ENCODE measurements at regions not wholly inside any gene's neighbourhood (a gene's known extent, or its start where the extent isn't known, plus 50 kb on each side); places are given as distances from the start of the nearest gene placed in this dataset.
"Not testable (repeated sequence)": the region's sequence is repeated elsewhere in the genome, so short reads cannot be mapped to it uniquely, and the experiment has no call there.

DNA sequence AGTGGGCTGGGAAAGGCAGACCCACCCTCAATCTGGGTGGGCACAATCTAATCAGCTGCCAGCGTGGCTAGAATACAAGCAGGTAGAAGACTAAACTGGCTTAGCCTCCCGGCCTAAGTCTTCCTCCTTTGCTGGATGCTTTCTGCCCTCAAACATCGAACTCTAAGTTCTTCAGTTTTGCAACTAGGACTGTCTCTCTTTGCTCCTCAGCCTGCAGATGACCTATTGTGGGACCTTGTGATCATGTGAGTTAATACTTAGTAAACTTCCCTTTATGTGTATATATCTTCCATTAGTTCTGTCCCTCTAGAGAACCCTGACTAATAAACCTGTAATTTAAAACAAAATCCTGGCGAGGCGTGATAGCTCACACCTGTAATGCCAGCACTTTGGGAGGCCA is 51.8 kb upstream of the SLC39A8 start:
- DNase-seq (ENCODE audit: low spot score): not testable (repeated sequence)

GRCh38 chr4:102399021-102399420 is 53.7 kb upstream of the SLC39A8 start:
- no peak for DNase-seq (ENCODE audit: low spot score)

DNA sequence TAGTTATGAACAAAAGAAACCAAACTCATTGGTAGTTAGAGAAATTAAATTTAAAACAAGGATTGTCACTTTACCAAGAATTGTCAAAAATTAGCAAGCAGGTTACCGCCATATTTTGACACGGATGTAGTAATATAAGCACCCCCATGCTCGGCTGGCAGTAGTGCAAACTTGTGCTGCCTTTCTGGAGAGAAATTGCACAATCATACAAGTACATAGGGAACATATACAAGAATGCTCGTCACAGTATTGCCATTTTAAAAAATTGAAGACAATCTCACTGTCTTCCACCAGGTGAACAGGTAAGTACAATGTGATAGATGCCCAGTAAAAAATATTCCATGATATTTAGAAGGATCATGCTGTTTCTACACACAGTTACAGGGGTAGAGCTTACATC is 55.6 kb upstream of the SLC39A8 start:
- no peak for DNase-seq (ENCODE audit: low spot score)

- DNase-seq (ENCODE audit: low spot score): no peak
Measured at GRCh38 chr4:102402223-102402622, 56.9 kb upstream of the SLC39A8 start.

- no peak for DNase-seq (ENCODE audit: low spot score)
Measured at GRCh38 chr4:102403116-102403515, 57.8 kb upstream of the SLC39A8 start.

DNA sequence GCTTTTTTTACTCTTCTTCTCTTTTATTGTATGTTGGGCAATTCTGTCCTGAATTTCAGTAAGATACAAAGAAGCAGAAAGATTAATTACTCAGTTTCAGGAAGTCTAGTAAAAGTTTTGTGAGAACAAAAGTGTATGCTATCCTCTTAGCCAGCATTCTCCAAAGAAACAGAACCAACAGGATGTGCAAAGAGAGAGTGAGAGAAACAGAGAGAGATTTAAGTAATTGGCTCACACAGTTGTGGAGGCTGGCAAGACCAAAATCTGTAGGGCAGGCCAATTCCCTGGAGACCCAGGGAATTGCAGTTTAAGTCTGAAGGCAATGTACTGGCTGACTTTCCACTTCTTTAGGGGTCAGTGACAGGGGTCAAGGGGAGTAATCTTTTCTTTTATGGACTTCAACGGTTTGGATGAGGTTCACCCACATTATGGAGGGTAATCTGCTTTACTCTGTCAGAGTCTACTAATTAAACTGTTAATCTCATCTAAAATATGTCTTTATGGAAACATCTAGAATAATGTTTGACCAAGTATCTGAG is 59.2 kb upstream of the SLC39A8 start:
- no peak for DNase-seq (ENCODE audit: low spot score)

- DNase-seq (ENCODE audit: low spot score): peak; percentile 24
Measured at GRCh38 chr4:102405821-102406401, 60.6 kb upstream of the SLC39A8 start.

DNA sequence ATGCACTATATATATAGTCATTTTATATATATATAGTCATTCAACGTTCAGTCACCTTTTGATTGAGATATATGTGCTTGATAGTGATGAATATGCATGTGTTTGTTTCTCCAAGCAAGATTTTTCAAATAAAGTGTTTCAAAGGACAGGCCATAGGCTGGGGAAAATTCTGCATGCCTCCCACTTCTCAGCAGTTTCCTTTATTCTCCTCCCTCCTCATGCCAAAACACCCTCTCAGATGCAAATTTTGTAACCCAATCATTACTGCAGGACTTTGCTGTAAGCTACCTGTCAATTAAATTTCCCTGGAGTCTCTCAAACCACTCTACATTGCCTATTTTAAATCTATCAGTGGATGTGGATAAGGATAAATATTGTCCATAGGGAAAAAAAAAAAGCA is 65.6 kb upstream of the SLC39A8 start:
- not testable (repeated sequence) for DNase-seq (ENCODE audit: low spot score)

- no peak for DNase-seq (ENCODE audit: low spot score)
Measured at GRCh38 chr4:102411408-102411807, 66.1 kb upstream of the SLC39A8 start.

DNA sequence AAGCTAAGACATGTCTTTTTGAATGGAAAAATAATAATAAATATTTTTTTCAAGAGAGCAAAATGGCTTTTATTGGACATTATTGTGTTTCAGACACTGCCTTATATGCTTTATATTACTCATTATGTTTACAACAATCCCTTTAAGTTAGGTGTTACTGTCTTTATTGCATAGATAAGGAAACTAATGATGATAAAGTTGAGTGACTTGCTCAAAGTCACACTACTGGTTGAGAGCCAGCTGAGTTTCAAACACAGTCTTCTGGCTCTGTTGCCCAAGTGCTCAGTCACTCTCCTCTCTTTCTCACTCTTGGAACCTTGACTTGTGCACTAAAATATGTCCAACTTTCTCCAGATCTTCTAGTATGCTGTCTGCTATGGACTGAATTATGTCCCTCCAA is 71.5 kb upstream of the SLC39A8 start:
- DNase-seq (ENCODE audit: low spot score): no peak

GRCh38 chr4:102420563-102421398 is 75.5 kb upstream of the SLC39A8 start:
- peak; percentile 35 for DNase-seq (ENCODE audit: low spot score)

GRCh38 chr4:102422843-102423242 is 77.6 kb upstream of the SLC39A8 start:
- no peak for DNase-seq (ENCODE audit: low spot score)

DNA sequence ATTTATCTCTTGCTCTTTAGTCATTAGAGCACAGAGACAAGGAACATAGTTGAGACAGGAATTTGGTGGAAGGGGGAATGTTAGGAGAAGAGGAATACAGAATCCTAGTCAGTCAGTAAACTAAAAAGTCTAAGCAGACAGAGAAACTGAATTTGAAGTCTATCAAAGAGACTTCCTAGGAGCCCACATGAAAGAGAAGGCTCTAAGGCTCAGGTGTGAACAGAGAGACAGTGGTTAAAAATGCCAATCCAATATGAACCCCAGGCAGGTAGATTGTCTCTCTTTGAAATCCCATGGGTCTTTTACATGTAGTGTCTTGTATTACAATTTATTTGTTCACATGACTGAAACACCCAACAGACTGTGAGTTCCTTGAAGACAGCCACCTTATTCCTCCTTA is 77.8 kb upstream of the NFKB1 start:
- no peak for DNase-seq (ENCODE audit: low spot score)

- no peak for DNase-seq (ENCODE audit: low spot score)
Measured at GRCh38 chr4:102427371-102427998, 73.7 kb upstream of the NFKB1 start.

DNA sequence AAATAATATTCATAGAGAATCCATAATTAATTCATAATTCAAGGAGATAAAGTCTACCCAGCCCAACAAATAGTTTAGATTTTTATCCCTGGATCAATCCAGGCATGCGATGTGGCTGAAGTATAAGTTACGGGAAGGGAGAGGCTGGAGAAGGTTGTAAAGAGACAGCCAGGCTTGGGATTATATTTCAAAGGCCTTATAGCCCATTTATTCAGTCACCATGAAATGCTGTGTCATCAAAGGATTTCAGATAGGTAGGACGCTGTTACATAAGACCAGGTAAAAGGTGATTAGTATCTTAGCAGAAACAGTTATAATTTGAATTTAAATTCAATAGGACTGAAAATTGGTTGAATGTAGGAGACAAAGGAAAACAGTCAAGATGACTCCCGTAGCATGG is 73.0 kb upstream of the NFKB1 start:
- no peak for DNase-seq (ENCODE audit: low spot score)

- DNase-seq (ENCODE audit: low spot score): peak; percentile 95
Measured at GRCh38 chr4:102429553-102429952, 71.6 kb upstream of the NFKB1 start.

- peak; percentile 28 for DNase-seq (ENCODE audit: low spot score)
Measured at GRCh38 chr4:102430461-102430910, 70.7 kb upstream of the NFKB1 start.

- no peak for DNase-seq (ENCODE audit: low spot score)
Measured at GRCh38 chr4:102431608-102431961, 69.6 kb upstream of the NFKB1 start.

DNA sequence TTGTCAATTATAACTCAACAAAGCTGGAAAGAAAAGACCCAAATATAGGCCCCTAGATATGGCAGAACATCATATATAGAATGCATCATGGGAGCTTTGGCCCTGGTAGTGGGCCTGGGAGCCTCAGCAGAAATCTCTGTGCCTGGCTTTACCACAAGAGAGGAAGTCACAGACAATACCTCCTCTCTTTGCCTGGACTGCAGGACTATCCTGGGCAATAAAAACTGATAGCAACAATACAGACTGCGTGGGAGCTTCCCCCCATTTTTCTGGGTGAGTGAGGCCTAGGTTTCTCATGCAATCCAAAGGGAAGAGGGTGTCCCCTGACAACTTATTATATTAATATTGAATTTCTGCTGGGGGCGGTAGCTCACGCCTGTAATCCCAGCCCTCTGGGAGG is 64.0 kb upstream of the NFKB1 start:
- no peak for DNase-seq (ENCODE audit: low spot score)

DNA sequence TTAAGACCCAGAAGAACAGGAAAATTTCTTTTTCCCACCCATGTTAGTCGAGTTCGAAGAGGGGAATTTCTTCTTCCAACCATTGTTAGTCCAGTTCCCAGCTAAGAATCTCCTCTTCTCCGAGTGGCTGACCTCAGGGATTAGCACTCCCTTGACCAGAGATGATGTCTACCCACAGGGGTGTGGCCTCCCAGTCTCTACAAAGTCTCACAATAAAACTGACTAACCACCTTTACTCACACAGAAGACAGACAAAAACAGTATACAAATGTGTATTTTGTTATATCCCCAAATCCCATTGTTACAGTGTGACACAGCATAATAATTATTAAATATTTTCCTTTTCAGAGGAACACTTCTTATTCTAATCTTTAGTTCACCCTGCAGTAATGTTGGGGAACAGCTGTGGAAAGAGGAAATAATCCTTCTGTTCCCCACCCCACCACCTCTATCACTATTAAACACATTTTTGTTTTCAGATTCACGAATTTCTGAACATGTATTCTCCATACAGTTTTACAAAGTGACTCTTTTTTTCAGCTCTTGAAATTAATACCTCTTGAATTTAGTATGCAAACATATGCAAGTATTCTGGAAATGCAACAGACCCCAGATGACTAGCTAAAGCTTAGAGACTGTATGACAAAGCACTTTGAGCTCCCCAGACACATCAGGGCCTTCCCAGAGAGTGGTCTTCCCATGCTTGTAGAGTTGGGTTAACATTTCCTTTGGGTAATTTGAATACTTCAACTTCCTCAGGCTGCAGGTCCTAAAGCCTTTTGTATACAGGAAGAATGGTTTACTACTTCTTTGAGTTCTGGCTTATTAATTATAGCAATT is 62.5 kb upstream of the NFKB1 start:
- peak; percentile 60 for DNase-seq (ENCODE audit: low spot score)

GRCh38 chr4:102439236-102439614 is 61.9 kb upstream of the NFKB1 start:
- DNase-seq (ENCODE audit: low spot score): peak; percentile 74

DNA sequence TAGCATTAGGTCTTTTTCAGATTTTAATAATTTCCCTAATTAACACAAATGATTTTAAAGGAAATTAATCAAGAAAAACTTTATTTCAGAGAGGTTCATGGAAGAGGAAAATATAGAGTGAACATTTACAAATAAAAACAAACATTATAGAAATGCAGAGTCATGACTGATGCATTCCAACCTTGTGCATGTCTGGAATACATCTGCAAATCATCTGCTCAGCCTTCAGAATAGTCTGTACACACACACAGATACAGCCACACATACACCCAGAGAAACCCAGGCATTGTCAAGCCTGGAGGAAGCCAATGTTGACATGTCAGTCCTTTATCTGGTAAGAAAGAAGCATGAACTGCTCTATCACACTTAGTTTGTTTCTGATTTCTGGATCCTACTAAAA is 61.3 kb upstream of the NFKB1 start:
- DNase-seq (ENCODE audit: low spot score): peak; percentile 41
